IMR-90 (cell line): ENCODE measurements at regions not wholly inside any gene's neighbourhood (a gene's known extent, or its start where the extent isn't known, plus 50 kb on each side); places are given as distances from the start of the nearest gene placed in this dataset.
"Not testable (repeated sequence)": the region's sequence is repeated elsewhere in the genome, so short reads cannot be mapped to it uniquely, and the experiment has no call there.

ENCODE experiments used
- ATAC-seq: fragments of 200-7000 bp; cut with Tn5 transposase; 2 replicates; pipeline ENCODE4 v1.9.1; 2020; ENCODE audit warnings: low read depth, mild to moderate bottlenecking, moderate library complexity
- BruUV-seq: library from RNA; stranded (reverse); fragments of 400-500 nt; replicated peaks from 2 replicates; lab custom pipeline; 2021; lab: Mats Ljungman, UMichigan
- CTCF ChIA-PET: fragments of 300-600 bp; formaldehyde crosslinking; extraction: SDS; loops from one replicate; lab custom pipeline; 2021; ENCODE audit warnings: antibody characterized with exemption; lab: Yijun Ruan, JAX
- POLR2A ChIA-PET: fragments of 300-600 bp; sonication (Branson Sonifier 250); formaldehyde crosslinking; loops from one replicate; lab custom pipeline; 2022; ENCODE audit warnings: antibody characterized with exemption; ENCODE audit not compliant: unreplicated experiment; lab: Charles Lee
- DNase-seq: peaks from one replicate; pipeline ENCODE4 v3.0.0; 2013
- H2AFZ ChIP-seq: replicated peaks from 2 replicates; pipeline ENCODE3; 2013; ENCODE audit warnings: low read length, mild to moderate bottlenecking; ENCODE audit not compliant: poor library complexity
- H2AK5ac ChIP-seq: 2 replicates; pipeline ENCODE4 v1.6.1; 2013; ENCODE audit warnings: low read depth, low read length, inconsistent platforms
- H2AK9ac ChIP-seq: replicated peaks from 2 replicates; pipeline ENCODE3; 2013; ENCODE audit warnings: mild to moderate bottlenecking, low read depth, low read length, moderate library complexity; ENCODE audit not compliant: poor library complexity
- H2BK120ac ChIP-seq: 2 replicates; pipeline ENCODE4 v1.6.1; 2013; ENCODE audit warnings: low read depth, low read length, inconsistent platforms
- H2BK15ac ChIP-seq: 3 replicates; pipeline ENCODE4 v1.6.1; 2013; ENCODE audit warnings: low read depth, low read length, inconsistent platforms
- H2BK20ac ChIP-seq: 2 replicates; pipeline ENCODE4 v1.6.1; 2013; ENCODE audit warnings: low read depth, mild to moderate bottlenecking, inconsistent platforms, low read length, moderate library complexity
- H2BK5ac ChIP-seq: 2 replicates; pipeline ENCODE4 v1.6.1; 2013; ENCODE audit warnings: mild to moderate bottlenecking, low read depth, low read length, inconsistent platforms; ENCODE audit not compliant: poor library complexity, severe bottlenecking
- H3K14ac ChIP-seq: replicated peaks from 2 replicates; pipeline ENCODE4 v1.6.1; 2013; ENCODE audit warnings: low read depth, low read length, inconsistent platforms
- H3K18ac ChIP-seq: 2 replicates; pipeline ENCODE4 v1.6.1; 2013; ENCODE audit warnings: low read depth, low read length, control low read depth
- H3K23ac ChIP-seq: 2 replicates; pipeline ENCODE4 v1.6.1; 2013; ENCODE audit warnings: low read depth, low read length, inconsistent platforms
- H3K27ac ChIP-seq: 2 replicates; pipeline ENCODE4 v1.5.1; 2013; ENCODE audit warnings: mild to moderate bottlenecking, control low read depth, low read length; ENCODE audit not compliant: insufficient read depth
- H3K27me3 ChIP-seq: 2 replicates; pipeline ENCODE4 v1.6.1; 2013; ENCODE audit warnings: low read length; ENCODE audit not compliant: control insufficient read depth, insufficient read depth
- H3K36me3 ChIP-seq: 2 replicates; pipeline ENCODE4 v1.6.1; 2013; ENCODE audit warnings: low read length, mixed read lengths; ENCODE audit not compliant: control insufficient read depth, insufficient read depth
- H3K4ac ChIP-seq: 2 replicates; pipeline ENCODE4 v1.6.1; 2013; ENCODE audit warnings: low read depth, low read length, inconsistent platforms
- H3K4me1 ChIP-seq: 2 replicates; pipeline ENCODE4 v1.6.1; 2013; ENCODE audit warnings: low read length, mixed read lengths; ENCODE audit not compliant: control insufficient read depth, insufficient read depth
- H3K4me2 ChIP-seq: 2 replicates; pipeline ENCODE4 v1.6.1; 2013; ENCODE audit warnings: low read depth, mild to moderate bottlenecking, control low read depth, low read length, moderate library complexity
- H3K4me3 ChIP-seq: 2 replicates; pipeline ENCODE4 v1.5.1; 2013; ENCODE audit warnings: low read depth, mild to moderate bottlenecking, control low read depth, low read length, moderate library complexity; ENCODE audit not compliant: insufficient read depth
- H3K56ac ChIP-seq: 2 replicates; pipeline ENCODE4 v1.6.1; 2013; ENCODE audit warnings: low read length, inconsistent platforms; ENCODE audit not compliant: insufficient read depth; ENCODE audit errors: extremely low read depth
- H3K79me1 ChIP-seq, 2 experiments: 2 replicates each; pipeline ENCODE4 v1.6.1; 2013; ENCODE audit warnings: low read length in 2 of 2, inconsistent platforms in 1 of 2, low read depth in 1 of 2
- H3K9ac ChIP-seq: 2 replicates; pipeline ENCODE4 v1.6.1; 2013; ENCODE audit warnings: low read depth, low read length, control low read depth
- H3K9me1 ChIP-seq: 2 replicates; pipeline ENCODE4 v1.6.1; 2013; ENCODE audit warnings: low read length, inconsistent platforms; ENCODE audit not compliant: insufficient read depth
- H3K9me3 ChIP-seq: 2 replicates; pipeline ENCODE4 v1.6.1; 2013; ENCODE audit warnings: low read length; ENCODE audit not compliant: control insufficient read depth, insufficient read depth
- H4K20me1 ChIP-seq: 2 replicates; pipeline ENCODE4 v1.6.1; 2013; ENCODE audit warnings: low read length, inconsistent platforms; ENCODE audit not compliant: insufficient read depth
- H4K5ac ChIP-seq: 2 replicates; pipeline ENCODE4 v1.6.1; 2013; ENCODE audit warnings: mild to moderate bottlenecking, low read depth, low read length, control low read depth
- H4K8ac ChIP-seq, 2 experiments: 2 replicates each; pipeline ENCODE4 v1.6.1; 2013; ENCODE audit warnings: low read depth in 2 of 2, low read length in 2 of 2, control low read depth in 1 of 2, inconsistent platforms in 1 of 2
- H4K91ac ChIP-seq: 2 replicates; pipeline ENCODE4 v1.6.1; 2013; ENCODE audit warnings: low read depth, low read length, inconsistent platforms; ENCODE audit not compliant: insufficient read depth
- FOS ChIP-seq: fragments of 150-350 bp; IDR thresholded peaks from 2 replicates; pipeline ENCODE4 v1.6.1; 2016; ENCODE audit warnings: low read depth, low read length
- WGBS, 2 experiments: methylation state at CpG; one replicate each; pipeline versions ENCODE4 v1.1.5 to v1.1.7; 2013; ENCODE audit warnings: missing lambda C conversion rate in 2 of 2; ENCODE audit not compliant: insufficient read length in 1 of 2; ENCODE audit errors: extremely low coverage in 2 of 2; 5-methylcytosine and 5-hydroxymethylcytosine counted together
- dilution Hi-C: fragments of 300-500 bp; cut with HindIII; formaldehyde crosslinking; loops from one replicate; pipeline ENCODE4 v1.14.3; 2018; ENCODE audit warnings: low sequenced_read_pairs; ENCODE audit not compliant: unreplicated experiment
- in situ Hi-C: fragments of 300-500 bp; cut with MboI; formaldehyde crosslinking; loops from 3 replicates; pipeline ENCODE4 v1.14.3; 2019; ENCODE audit warnings: low sequenced_read_pairs, inconsistent platforms, mixed read lengths
- intact Hi-C: fragments of 100-400 bp; cut with micrococcal nuclease; formaldehyde crosslinking; loops from 2 replicates; pipeline ENCODE4 v1.10.0; 2022

DNA sequence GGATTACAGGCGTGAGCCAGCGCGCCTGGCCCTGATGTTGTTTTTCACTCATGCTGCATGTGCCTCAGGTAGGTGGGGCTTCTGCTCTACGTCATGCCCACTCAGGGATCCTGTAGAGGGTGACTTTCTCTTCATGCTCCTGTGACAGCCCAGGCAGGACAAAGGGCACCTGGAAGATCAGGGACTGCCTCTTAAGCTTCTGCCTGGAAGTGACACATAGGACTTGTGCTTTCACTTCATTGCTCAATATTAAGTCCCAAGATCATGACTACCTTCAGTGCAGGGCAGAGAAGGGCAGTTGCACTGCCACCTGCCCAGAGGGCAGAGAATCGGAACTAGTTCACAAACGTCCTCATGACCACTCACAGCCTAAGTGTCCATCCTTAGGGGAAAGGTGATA is 249.5 kb upstream of the SULF2 start:
- no peaks in the 10 kb centered on the region for H3K36me3 ChIP-seq
- no peaks in the 10 kb centered on the region for H3K4me1 ChIP-seq
- no peak overlapping the region for H3K23ac ChIP-seq
- ChIA-PET POLR2A (no interaction called here), CTCF (no interaction called here)
- no peak overlapping the region for H3K18ac ChIP-seq
- ATAC-seq (no peak), DNase-seq (no peak)
- H4K91ac ChIP-seq = no peak overlapping the region
- H3K9me3 ChIP-seq = peaks cover 6% of the 10 kb centered on the region
- H3K27me3 ChIP-seq = no peaks in the 10 kb centered on the region
- no peak overlapping the region for H3K56ac ChIP-seq
- dilution Hi-C loops = no loop called here
- no peak for TF ChIP-seq FOS
- H4K5ac ChIP-seq = no peak overlapping the region
- H3K14ac ChIP-seq = no peak overlapping the region
- no peak overlapping the region for H3K4me2 ChIP-seq
- no TSS peak for BruUV-seq
- H3K9me1 ChIP-seq = no peaks in the 10 kb centered on the region
- no peak overlapping the region for H2AFZ ChIP-seq
- H3K4me3 ChIP-seq = no peak overlapping the region
- no peak overlapping the region for H3K4ac ChIP-seq
- H3K9ac ChIP-seq = no peak overlapping the region
- in situ Hi-C loops = no loop called here
- H2BK15ac ChIP-seq = no peak overlapping the region
- H2BK120ac ChIP-seq = no peak overlapping the region
- intact Hi-C loops = no loop called here
- H2AK9ac ChIP-seq = no peak overlapping the region
- no peak overlapping the region for H3K27ac ChIP-seq
- H4K8ac ChIP-seq = no peak overlapping the region
- no peak overlapping the region for H2AK5ac ChIP-seq
- no peak overlapping the region for H2BK5ac ChIP-seq
- no peak overlapping the region for H2BK20ac ChIP-seq
- H3K79me1 ChIP-seq = no peaks in the 10 kb centered on the region
- H4K20me1 ChIP-seq = no peaks in the 10 kb centered on the region
- no CpG with 5 or more reads among the region's 6 CpGs for WGBS, 2 experiments

DNA sequence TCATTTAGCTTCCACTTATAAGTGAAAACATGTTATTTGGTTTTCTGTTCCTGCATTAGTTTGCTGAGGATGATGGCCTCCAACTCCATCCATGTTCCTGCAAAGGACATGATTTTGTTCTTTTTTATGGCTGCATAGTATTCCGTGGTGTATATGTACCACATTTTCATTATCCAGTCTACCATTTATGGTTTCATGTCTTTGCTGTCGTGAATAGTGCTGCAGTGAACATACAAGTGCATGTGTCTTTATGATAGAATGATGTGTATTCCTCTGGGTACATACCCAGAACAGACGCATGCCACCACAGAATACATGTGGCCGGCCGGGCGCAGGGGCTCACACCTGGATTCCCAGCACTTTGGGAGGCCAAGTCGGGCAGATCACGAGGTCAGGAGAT is 247.7 kb upstream of the SULF2 start:
- POLR2A ChIA-PET, ATAC-seq, H3K4me2 ChIP-seq, H3K4me3 ChIP-seq, H2AK5ac ChIP-seq, in situ Hi-C loops, H4K8ac ChIP-seq, DNase-seq, H2BK15ac ChIP-seq, BruUV-seq, H2BK120ac ChIP-seq, H3K9me1 ChIP-seq, H3K23ac ChIP-seq, H4K20me1 ChIP-seq, CTCF ChIA-PET, H3K4ac ChIP-seq, H3K56ac ChIP-seq, H3K4me1 ChIP-seq, H3K36me3 ChIP-seq, dilution Hi-C loops, H2AFZ ChIP-seq, intact Hi-C loops, H4K91ac ChIP-seq, H3K27me3 ChIP-seq, H3K14ac ChIP-seq, H3K79me1 ChIP-seq, H3K9me3 ChIP-seq, H3K27ac ChIP-seq, H2BK5ac ChIP-seq, H3K18ac ChIP-seq, H2AK9ac ChIP-seq, H3K9ac ChIP-seq, H2BK20ac ChIP-seq, H4K5ac ChIP-seq: not testable (repeated sequence)
- WGBS, 2 experiments = 89% methylated on average over 5 of the region's 8 CpGs; no CpG with 5 or more reads in 1 of the 2 experiments
